Endometrial microvascular endothelial cells (primary cell): ENCODE measurements at regions not wholly inside any gene's neighbourhood (a gene's known extent, or its start where the extent isn't known, plus 50 kb on each side); places are given as distances from the start of the nearest gene placed in this dataset.
"Not testable (repeated sequence)": the region's sequence is repeated elsewhere in the genome, so short reads cannot be mapped to it uniquely, and the experiment has no call there.

ENCODE experiments used
- in situ Hi-C: cut with HindIII; loops from 2 replicates; pipeline ENCODE4 v1.10.0; 2017; ENCODE audit warnings: low sequenced_read_pairs, low pct_unique_long_range_greater_than_20kb; ENCODE audit errors: inconsistent ontology term

GRCh38 chr3:153349108-153349499 is 187.1 kb downstream of the RAP2B start:
- in situ Hi-C loops, result no loop called here

- in situ Hi-C loops, result no loop called here
These were observed 188.4 kb downstream of the RAP2B start for GRCh38 chr3:153350420-153350819.

- in situ Hi-C loops, result no loop called here
These were observed 192.6 kb downstream of the RAP2B start for GRCh38 chr3:153354641-153355040.

- in situ Hi-C loops, result no loop called here
These were observed 193.5 kb downstream of the RAP2B start for GRCh38 chr3:153355559-153355958.

GRCh38 chr3:153356908-153357307 is 194.9 kb downstream of the RAP2B start:
- in situ Hi-C loops, result no loop called here

GRCh38 chr3:153357436-153357835 is 195.4 kb downstream of the RAP2B start:
- in situ Hi-C loops, result no loop called here

GRCh38 chr3:153369561-153370374 is 207.7 kb downstream of the RAP2B start:
- in situ Hi-C loops, result no loop called here

- in situ Hi-C loops, result no loop called here
These were observed 208.7 kb downstream of the RAP2B start for GRCh38 chr3:153370680-153371079.

- in situ Hi-C loops, result no loop called here
These were observed 210.3 kb downstream of the RAP2B start for GRCh38 chr3:153372326-153372725.

- in situ Hi-C loops, result no loop called here
These were observed 211.6 kb downstream of the RAP2B start for GRCh38 chr3:153373606-153374005.

- in situ Hi-C loops, result not testable (repeated sequence)
These were observed 216.3 kb downstream of the RAP2B start for GRCh38 chr3:153378366-153378765.

- in situ Hi-C loops, result no loop called here
These were observed 217.5 kb downstream of the RAP2B start for GRCh38 chr3:153379516-153379915.

- in situ Hi-C loops, result no loop called here
These were observed 223.3 kb downstream of the RAP2B start for GRCh38 chr3:153385343-153385742.

- in situ Hi-C loops, result no loop called here
These were observed 230.3 kb downstream of the RAP2B start for GRCh38 chr3:153392363-153392762.

- in situ Hi-C loops, result no loop called here
These were observed 232.0 kb downstream of the RAP2B start for GRCh38 chr3:153394017-153394416.

GRCh38 chr3:153396581-153396980 is 234.6 kb downstream of the RAP2B start:
- in situ Hi-C loops, result no loop called here

- in situ Hi-C loops, result no loop called here
These were observed 235.8 kb downstream of the RAP2B start for GRCh38 chr3:153397794-153398193.

- in situ Hi-C loops, result no loop called here
These were observed 237.6 kb downstream of the RAP2B start for GRCh38 chr3:153399636-153400035.

GRCh38 chr3:153400641-153401040 is 238.6 kb downstream of the RAP2B start:
- in situ Hi-C loops, result no loop called here

GRCh38 chr3:153404157-153404556 is 242.1 kb downstream of the RAP2B start:
- in situ Hi-C loops, result no loop called here

- in situ Hi-C loops, result not testable (repeated sequence)
These were observed 243.3 kb downstream of the RAP2B start for GRCh38 chr3:153405320-153405719.
